H1 (cell line): ENCODE measurements at regions not wholly inside any gene's neighbourhood (a gene's known extent, or its start where the extent isn't known, plus 50 kb on each side); places are given as distances from the start of the nearest gene placed in this dataset.

Experiments used
- CTCF ChIA-PET: fragments of 300-600 bp; sonication (Branson Sonifier 250); formaldehyde crosslinking; loops from one replicate; lab custom pipeline; 2021; ENCODE audit not compliant: partially characterized antibody; lab: Charles Lee
- POLR2A ChIA-PET: fragments of 300-600 bp; sonication (Branson Sonifier 250); formaldehyde crosslinking; loops from one replicate; lab custom pipeline; 2021; ENCODE audit warnings: inconsistent platforms; ENCODE audit not compliant: partially characterized antibody; lab: Charles Lee
- DNase-seq, 2 experiments: peaks; one replicate each; pipeline versions ENCODE4 v3.0.0 to v3.0.0-alpha.2; 2010 to 2022; ENCODE audit warnings: low spot score in 2 of 2, low read depth in 1 of 2, mixed read lengths in 1 of 2
- FAIRE-seq: peaks from 2 replicates; lab custom pipeline; 2011; peaks lifted over from hg19 to GRCh38; lab: Jason Lieb, UNC
- H2AFZ ChIP-seq: 2 replicates; pipeline ENCODE4 v1.8.1; 2012; ENCODE audit warnings: low read length, inconsistent platforms
- H2AK5ac ChIP-seq: 2 replicates; pipeline ENCODE4 v1.6.1; 2013; ENCODE audit warnings: low read depth, low read length
- H2BK120ac ChIP-seq: replicated peaks from 2 replicates; pipeline ENCODE3; 2013; ENCODE audit warnings: low read depth, low read length, inconsistent platforms
- H2BK12ac ChIP-seq: 2 replicates; pipeline ENCODE4 v1.6.1; 2013; ENCODE audit warnings: low read depth, low read length
- H2BK15ac ChIP-seq: 2 replicates; pipeline ENCODE4 v1.6.1; 2013; ENCODE audit warnings: low read length
- H2BK20ac ChIP-seq: 2 replicates; pipeline ENCODE4 v1.6.1; 2013; ENCODE audit warnings: low read length
- H2BK5ac ChIP-seq: 2 replicates; pipeline ENCODE4 v1.6.1; 2013; ENCODE audit warnings: low read depth, low read length
- H3K14ac ChIP-seq: 2 replicates; pipeline ENCODE4 v1.6.1; 2013; ENCODE audit warnings: inconsistent platforms; ENCODE audit not compliant: insufficient read length
- H3K18ac ChIP-seq: 2 replicates; pipeline ENCODE4 v1.6.1; 2013; ENCODE audit warnings: low read length; ENCODE audit errors: extremely low read depth
- H3K23ac ChIP-seq: 2 replicates; pipeline ENCODE4 v1.6.1; 2013; ENCODE audit warnings: inconsistent platforms; ENCODE audit not compliant: insufficient read length
- H3K23me2 ChIP-seq: 2 replicates; pipeline ENCODE4 v1.6.1; 2013; ENCODE audit warnings: low read depth, low read length
- H3K27ac ChIP-seq: 2 replicates; pipeline ENCODE4 v1.6.1; 2011; ENCODE audit warnings: low read depth, low read length, inconsistent platforms
- H3K27me3 ChIP-seq, 4 experiments: replicated peaks in 1 of 4; 1 replicate in 1 of 4; 2 replicates in 3 of 4; pipeline versions ENCODE4 v1.6.1 to v1.8.1; 2011 to 2013; ENCODE audit warnings: low read length in 3 of 4, mild to moderate bottlenecking in 3 of 4, inconsistent platforms in 2 of 4, mixed read lengths in 2 of 4, moderate library complexity in 1 of 4; ENCODE audit not compliant: control insufficient read depth in 3 of 4, insufficient read depth in 3 of 4; ENCODE audit errors: extremely low read depth in 1 of 4
- H3K36me3 ChIP-seq, 4 experiments: 2 replicates each; pipeline versions ENCODE4 v1.6.1 to v1.8.1; 2011 to 2013; ENCODE audit warnings: mild to moderate bottlenecking in 4 of 4, low read length in 3 of 4, moderate library complexity in 2 of 4, control low read depth in 1 of 4, inconsistent platforms in 1 of 4; ENCODE audit not compliant: insufficient read depth in 4 of 4, control insufficient read depth in 2 of 4
- H3K4ac ChIP-seq: replicated peaks from 2 replicates; pipeline ENCODE3; 2013; ENCODE audit warnings: low read length, low read depth, mixed read lengths, inconsistent platforms; ENCODE audit not compliant: insufficient read length
- H3K4me1 ChIP-seq, 4 experiments: replicated peaks in 1 of 4; 1 replicate in 1 of 4; 2 replicates in 3 of 4; pipeline versions ENCODE4 v1.6.1 to v1.8.1; 2011 to 2013; ENCODE audit warnings: low read length in 3 of 4, inconsistent platforms in 2 of 4, mixed read lengths in 1 of 4; ENCODE audit not compliant: insufficient read depth in 4 of 4, control insufficient read depth in 3 of 4
- H3K4me2 ChIP-seq, 2 experiments: 2 replicates each; pipeline versions ENCODE4 v1.6.1 to v1.8.1; 2011 to 2013; ENCODE audit warnings: low read depth in 2 of 2, low read length in 2 of 2, control low read depth in 1 of 2, inconsistent platforms in 1 of 2, mild to moderate bottlenecking in 1 of 2; ENCODE audit not compliant: insufficient read depth in 1 of 2
- H3K4me3 ChIP-seq, 4 experiments: fragments of 200-600, 300-600 bp in 1 of 4; sonication (generic), shearing (Covaris generic), sonication (Bioruptor Twin) in 1 of 4; 2 replicates each; pipeline versions ENCODE4 v1.5.1 to v1.8.1; 2011 to 2016; ENCODE audit warnings: low read length in 4 of 4, low read depth in 3 of 4, control low read depth in 2 of 4, inconsistent platforms in 2 of 4, mild to moderate bottlenecking in 2 of 4, mixed read lengths in 1 of 4, moderate library complexity in 1 of 4; ENCODE audit not compliant: insufficient read depth in 2 of 4; ENCODE audit errors: extremely low read depth in 1 of 4
- H3K56ac ChIP-seq: replicated peaks from 2 replicates; pipeline ENCODE3; 2013; ENCODE audit warnings: low read depth, mild to moderate bottlenecking, mixed read lengths, low read length, inconsistent platforms; ENCODE audit not compliant: insufficient read length
- H3K79me1 ChIP-seq: 2 replicates; pipeline ENCODE4 v1.6.1; 2013; ENCODE audit warnings: low read depth, low read length, control low read depth
- H3K79me2 ChIP-seq, 2 experiments: 2 replicates each; pipeline versions ENCODE4 v1.6.1 to v1.8.1; 2012 to 2013; ENCODE audit warnings: low read length in 2 of 2, mild to moderate bottlenecking in 2 of 2, inconsistent platforms in 1 of 2; ENCODE audit not compliant: insufficient read depth in 2 of 2, control insufficient read depth in 1 of 2
- H3K9ac ChIP-seq, 4 experiments: replicated peaks in 1 of 4; 1 replicate in 1 of 4; 2 replicates in 3 of 4; pipeline versions ENCODE4 v1.6.1 to v1.8.1; 2011 to 2013; ENCODE audit warnings: low read depth in 3 of 4, low read length in 3 of 4, control low read depth in 2 of 4, mild to moderate bottlenecking in 2 of 4, moderate library complexity in 2 of 4, inconsistent platforms in 1 of 4; ENCODE audit errors: extremely low read depth in 1 of 4
- H3K9me3 ChIP-seq, 2 experiments: 2 replicates each; pipeline versions ENCODE4 v1.6.1 to v1.8.1; 2012 to 2013; ENCODE audit warnings: mild to moderate bottlenecking in 2 of 2, moderate library complexity in 2 of 2, control low read depth in 1 of 2, inconsistent platforms in 1 of 2, low read depth in 1 of 2, low read length in 1 of 2, mixed read lengths in 1 of 2; ENCODE audit not compliant: insufficient read depth in 2 of 2
- H4K20me1 ChIP-seq, 2 experiments: replicated peaks in 1 of 2; 2 replicates each; pipeline versions ENCODE3 to v1.8.1; 2011 to 2013; ENCODE audit warnings: inconsistent platforms in 2 of 2, low read length in 2 of 2, mild to moderate bottlenecking in 1 of 2; ENCODE audit not compliant: insufficient read depth in 2 of 2, control insufficient read depth in 1 of 2
- H4K5ac ChIP-seq: 2 replicates; pipeline ENCODE4 v1.6.1; 2013; ENCODE audit warnings: low read length, low read depth, mixed read lengths, inconsistent platforms; ENCODE audit not compliant: insufficient read length
- H4K8ac ChIP-seq: 2 replicates; pipeline ENCODE4 v1.8.0; 2013; ENCODE audit warnings: mild to moderate bottlenecking, moderate library complexity, low read length, inconsistent platforms; ENCODE audit not compliant: insufficient read depth; ENCODE audit errors: extremely low read depth
- H4K91ac ChIP-seq: replicated peaks from 2 replicates; pipeline ENCODE3; 2013; ENCODE audit warnings: low read length, mixed read lengths, inconsistent platforms; ENCODE audit not compliant: insufficient read length
- BCL11A ChIP-seq, 2 experiments: IDR thresholded peaks; one replicate each; pipeline ENCODE4 v1.6.1; 2011; ENCODE audit warnings: low read depth in 2 of 2, low read length in 2 of 2, mild to moderate bottlenecking in 2 of 2
- CHD2 ChIP-seq: IDR thresholded peaks from 2 replicates; pipeline ENCODE4 v1.6.1; 2012; ENCODE audit warnings: low read length, improper control_type of control experiment
- HDAC2 ChIP-seq, 2 experiments: fragments of 300-600 bp in 1 of 2; sonication (generic) in 1 of 2; IDR thresholded peaks; 2 replicates each; pipeline ENCODE4 v1.6.1; 2011 to 2012; ENCODE audit warnings: low read depth in 2 of 2, low read length in 2 of 2, mild to moderate bottlenecking in 2 of 2, moderate library complexity in 2 of 2, borderline replicate concordance in 1 of 2, inconsistent platforms in 1 of 2
- JUND ChIP-seq: IDR thresholded peaks from 2 replicates; pipeline ENCODE4 v1.6.1; 2011; ENCODE audit warnings: mild to moderate bottlenecking, improper control_type of control experiment, low read length
- NRF1 ChIP-seq: IDR thresholded peaks from 2 replicates; pipeline ENCODE4 v1.6.1; 2011; ENCODE audit warnings: mild to moderate bottlenecking, low read depth, low read length, improper control_type of control experiment
- PHF8 ChIP-seq: fragments of 200-600 bp; sonication (generic); conservative IDR thresholded peaks from 2 replicates; pipeline ENCODE4 v1.7.1; 2012; ENCODE audit warnings: low read depth, mild to moderate bottlenecking, inconsistent platforms, low read length, moderate library complexity
- RFX5 ChIP-seq: IDR thresholded peaks from 2 replicates; pipeline ENCODE4 v1.6.1; 2011; ENCODE audit warnings: low read depth, low read length, improper control_type of control experiment, borderline replicate concordance
- TEAD4 ChIP-seq: IDR thresholded peaks from 2 replicates; pipeline ENCODE4 v1.6.1; 2012; ENCODE audit warnings: low read depth, low read length, inconsistent platforms, mixed read lengths
- YY1 ChIP-seq: IDR thresholded peaks from 2 replicates; pipeline ENCODE4 v1.6.1; 2011; ENCODE audit warnings: low read depth, mild to moderate bottlenecking, low read length
- WGBS, 2 experiments: shearing (Covaris generic) in 1 of 2; methylation state at CpG; one replicate each; pipeline versions ENCODE4 v1.1.6 to v1.1.7; 2013 to 2015; ENCODE audit warnings: low lambda C conversion rate in 2 of 2, mixed read lengths in 2 of 2, inconsistent platforms in 1 of 2, low coverage in 1 of 2, missing lambda C conversion rate in 1 of 2; ENCODE audit not compliant: insufficient replicate concordance in 2 of 2, insufficient coverage in 1 of 2, insufficient read length in 1 of 2; ENCODE audit errors: extremely low coverage in 1 of 2, missing lambda C conversion rate in 1 of 2; 5-methylcytosine and 5-hydroxymethylcytosine counted together
- TF ChIP-seq, protein P1 (sequence below): IDR thresholded peaks from 2 replicates; pipeline ENCODE4 v1.6.1; 2011; ENCODE audit warnings: low read depth, mild to moderate bottlenecking, low read length; ENCODE audit not compliant: insufficient read depth
- TF ChIP-seq, protein P2 (sequence below): IDR thresholded peaks from 2 replicates; pipeline ENCODE4 v1.6.1; 2011; ENCODE audit warnings: low read length, improper control_type of control experiment

DNA sequence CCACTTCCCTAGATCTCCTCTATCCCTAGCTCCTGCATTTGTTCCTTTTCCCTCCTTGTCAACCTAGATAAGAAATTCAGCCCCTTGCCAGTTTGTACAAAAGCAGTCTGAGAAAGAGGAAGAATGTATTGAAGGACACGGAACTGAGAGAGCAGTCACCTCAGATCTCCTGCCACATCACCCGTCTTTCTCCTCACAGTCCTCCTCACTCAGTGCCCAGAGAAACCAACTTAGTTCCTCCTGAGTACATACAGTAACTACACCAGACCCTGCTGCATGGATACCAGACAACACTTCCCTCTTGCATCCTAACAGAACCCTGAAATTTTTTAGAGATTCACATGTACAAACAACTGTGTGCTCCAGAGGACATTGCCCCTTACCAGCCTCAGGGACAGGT, 563.6 kb upstream of the ADAMTS9 start:
- no peak overlapping the region for H3K4me2 ChIP-seq
- H3K18ac ChIP-seq = no peak overlapping the region
- no peaks in the 10 kb centered on the region for H4K20me1 ChIP-seq
- no peak overlapping the region for H2BK15ac ChIP-seq
- FAIRE-seq = no peak
- no peaks in the 10 kb centered on the region for H3K79me1 ChIP-seq
- TF ChIP-seq PHF8 = no peak
- no peak for TF ChIP-seq NRF1
- no peak for TF ChIP-seq BCL11A (IDR thresholded peaks at IDR 0.05; ENCODE audit: low read depth in 2 of 2, low read length in 2 of 2)
- no peak for TF ChIP-seq TEAD4
- TF ChIP-seq RFX5 = no peak
- no peak for TF ChIP-seq JUND
- TF ChIP-seq, protein P1, sequence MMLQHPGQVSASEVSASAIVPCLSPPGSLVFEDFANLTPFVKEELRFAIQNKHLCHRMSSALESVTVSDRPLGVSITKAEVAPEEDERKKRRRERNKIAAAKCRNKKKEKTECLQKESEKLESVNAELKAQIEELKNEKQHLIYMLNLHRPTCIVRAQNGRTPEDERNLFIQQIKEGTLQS = no peak
- no peak for TF ChIP-seq YY1
- TF ChIP-seq HDAC2 (IDR thresholded peaks at IDR 0.05; ENCODE audit: borderline replicate concordance in 1 of 2, low read depth in 2 of 2, low read length in 2 of 2) = no peak
- TF ChIP-seq, protein P2, sequence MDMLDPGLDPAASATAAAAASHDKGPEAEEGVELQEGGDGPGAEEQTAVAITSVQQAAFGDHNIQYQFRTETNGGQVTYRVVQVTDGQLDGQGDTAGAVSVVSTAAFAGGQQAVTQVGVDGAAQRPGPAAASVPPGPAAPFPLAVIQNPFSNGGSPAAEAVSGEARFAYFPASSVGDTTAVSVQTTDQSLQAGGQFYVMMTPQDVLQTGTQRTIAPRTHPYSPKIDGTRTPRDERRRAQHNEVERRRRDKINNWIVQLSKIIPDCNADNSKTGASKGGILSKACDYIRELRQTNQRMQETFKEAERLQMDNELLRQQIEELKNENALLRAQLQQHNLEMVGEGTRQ = no peak
- TF ChIP-seq CHD2 = no peak
- TF ChIP-seq, all 59 proteins: peak for 0
- no peaks in the 10 kb centered on the region for H3K9me3 ChIP-seq
- no peak overlapping the region for H2BK120ac ChIP-seq
- POLR2A ChIA-PET = no interaction called here
- no peak overlapping the region for H2BK12ac ChIP-seq
- H3K23ac ChIP-seq = no peak overlapping the region
- H3K4me3 ChIP-seq = no peak overlapping the region
- no peak overlapping the region for H2BK5ac ChIP-seq
- no peak overlapping the region for H3K27ac ChIP-seq
- CTCF ChIA-PET = no interaction called here
- no peak overlapping the region for H2AK5ac ChIP-seq
- H3K4me1 ChIP-seq = no peaks in the 10 kb centered on the region
- H3K56ac ChIP-seq = no peak overlapping the region
- H3K23me2 ChIP-seq = no peaks in the 10 kb centered on the region
- H3K9ac ChIP-seq = no peak overlapping the region
- H4K91ac ChIP-seq = no peak overlapping the region
- no peak for DNase-seq
- no peak overlapping the region for H4K8ac ChIP-seq
- no peak overlapping the region; the same call in 1 of the 2 replicates for H2AFZ ChIP-seq
- no peaks in the 10 kb centered on the region for H3K36me3 ChIP-seq
- no peaks in the 10 kb centered on the region for H3K27me3 ChIP-seq
- no peak overlapping the region for H4K5ac ChIP-seq
- no peak overlapping the region for H3K14ac ChIP-seq
- no peak overlapping the region for H3K4ac ChIP-seq
- 80% methylated on average over 2 of the region's 2 CpGs; no CpG with 5 or more reads in 1 of the 2 experiments for WGBS, 2 experiments
- H2BK20ac ChIP-seq = no peak overlapping the region
- H3K79me2 ChIP-seq = no peaks in the 10 kb centered on the region
